Activated B cell treated with CpG ODN at 0.5 μM for 24 hours (primary cell): ENCODE measurements at regions not wholly inside any gene's neighbourhood (a gene's known extent, or its start where the extent isn't known, plus 50 kb on each side); places are given as distances from the start of the nearest gene placed in this dataset.

Source experiments
- ATAC-seq: fragments of 200-7000 bp; cut with Tn5 transposase; one replicate; pipeline ENCODE4 v1.10.0; 2021; ENCODE audit warnings: low read depth, mild to moderate bottlenecking, moderate library complexity
- CTCF ChIA-PET: fragments of 350-600 bp; sonication (Branson Sonifier 250); formaldehyde crosslinking; loops from one replicate; lab custom pipeline; 2021; ENCODE audit warnings: antibody characterized with exemption; lab: Charles Lee
- POLR2A ChIA-PET: fragments of 350-600 bp; sonication (Branson Sonifier 250); formaldehyde crosslinking; loops from one replicate; lab custom pipeline; 2021; ENCODE audit warnings: antibody characterized with exemption; lab: Charles Lee
- DNase-seq: peaks from one replicate; pipeline ENCODE4 v3.0.0; 2022
- H3K27ac Mint-ChIP-seq: one replicate; pipeline ENCODE4 v1.8.0; 2020; ENCODE audit warnings: mixed read lengths
- H3K27me3 Mint-ChIP-seq: one replicate; pipeline ENCODE4 v1.8.0; 2021; ENCODE audit warnings: mixed read lengths
- H3K36me3 Mint-ChIP-seq: one replicate; pipeline ENCODE4 v1.8.0; 2021; ENCODE audit warnings: low read depth, mixed read lengths
- H3K4me1 Mint-ChIP-seq: one replicate; pipeline ENCODE4 v1.8.0; 2021; ENCODE audit warnings: mixed read lengths
- H3K4me3 Mint-ChIP-seq: one replicate; pipeline ENCODE4 v1.8.0; 2020; ENCODE audit warnings: mild to moderate bottlenecking, mixed read lengths
- H3K9me3 Mint-ChIP-seq: one replicate; pipeline ENCODE4 v1.8.0; 2020; ENCODE audit warnings: mixed read lengths
- intact Hi-C: fragments of 100-400 bp; cut with micrococcal nuclease; formaldehyde crosslinking; loops from one replicate; pipeline ENCODE4 v1.15.1; 2024
- TF ChIP-seq, protein P1 (sequence below): fragments of 200-600 bp; IDR thresholded peaks from one replicate; pipeline ENCODE4 v1.8.0; 2022; ENCODE audit warnings: antibody characterized with exemption, mild to moderate bottlenecking

DNA sequence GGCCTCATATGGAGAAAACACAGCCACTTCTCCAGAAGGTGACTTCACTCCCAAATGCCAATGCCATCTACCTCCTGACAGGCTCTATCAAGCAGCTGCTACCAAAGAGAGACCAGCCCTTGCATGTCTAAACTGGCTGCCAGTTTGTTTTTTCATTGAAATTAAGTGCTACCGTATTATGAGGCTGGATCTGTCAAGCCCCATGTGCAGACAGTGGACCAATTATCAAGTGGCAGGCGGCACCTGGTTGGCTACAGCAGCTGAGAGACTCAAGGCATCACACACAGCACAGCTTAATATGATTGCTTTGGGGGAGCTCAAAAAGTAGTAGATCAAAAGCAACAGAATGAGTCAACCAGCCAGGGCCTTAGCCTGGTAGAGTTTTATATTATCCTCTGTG, 1293.0 kb upstream of the TENM4 start:
- no peak for ATAC-seq
- DNase-seq: no peak
- ChIA-PET CTCF (no interaction called here), POLR2A (no interaction called here)
- H3K27ac Mint-ChIP-seq: no peak overlapping the region
- intact Hi-C loops: no loop called here
- no peak overlapping the region for H3K4me3 Mint-ChIP-seq
- no peaks in the 10 kb centered on the region for H3K4me1 Mint-ChIP-seq
- TF ChIP-seq, protein P1, sequence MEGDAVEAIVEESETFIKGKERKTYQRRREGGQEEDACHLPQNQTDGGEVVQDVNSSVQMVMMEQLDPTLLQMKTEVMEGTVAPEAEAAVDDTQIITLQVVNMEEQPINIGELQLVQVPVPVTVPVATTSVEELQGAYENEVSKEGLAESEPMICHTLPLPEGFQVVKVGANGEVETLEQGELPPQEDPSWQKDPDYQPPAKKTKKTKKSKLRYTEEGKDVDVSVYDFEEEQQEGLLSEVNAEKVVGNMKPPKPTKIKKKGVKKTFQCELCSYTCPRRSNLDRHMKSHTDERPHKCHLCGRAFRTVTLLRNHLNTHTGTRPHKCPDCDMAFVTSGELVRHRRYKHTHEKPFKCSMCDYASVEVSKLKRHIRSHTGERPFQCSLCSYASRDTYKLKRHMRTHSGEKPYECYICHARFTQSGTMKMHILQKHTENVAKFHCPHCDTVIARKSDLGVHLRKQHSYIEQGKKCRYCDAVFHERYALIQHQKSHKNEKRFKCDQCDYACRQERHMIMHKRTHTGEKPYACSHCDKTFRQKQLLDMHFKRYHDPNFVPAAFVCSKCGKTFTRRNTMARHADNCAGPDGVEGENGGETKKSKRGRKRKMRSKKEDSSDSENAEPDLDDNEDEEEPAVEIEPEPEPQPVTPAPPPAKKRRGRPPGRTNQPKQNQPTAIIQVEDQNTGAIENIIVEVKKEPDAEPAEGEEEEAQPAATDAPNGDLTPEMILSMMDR: no peak
- no peaks in the 10 kb centered on the region for H3K36me3 Mint-ChIP-seq
- peaks cover 3% of the 10 kb centered on the region for H3K9me3 Mint-ChIP-seq
- H3K27me3 Mint-ChIP-seq: no peaks in the 10 kb centered on the region

DNA sequence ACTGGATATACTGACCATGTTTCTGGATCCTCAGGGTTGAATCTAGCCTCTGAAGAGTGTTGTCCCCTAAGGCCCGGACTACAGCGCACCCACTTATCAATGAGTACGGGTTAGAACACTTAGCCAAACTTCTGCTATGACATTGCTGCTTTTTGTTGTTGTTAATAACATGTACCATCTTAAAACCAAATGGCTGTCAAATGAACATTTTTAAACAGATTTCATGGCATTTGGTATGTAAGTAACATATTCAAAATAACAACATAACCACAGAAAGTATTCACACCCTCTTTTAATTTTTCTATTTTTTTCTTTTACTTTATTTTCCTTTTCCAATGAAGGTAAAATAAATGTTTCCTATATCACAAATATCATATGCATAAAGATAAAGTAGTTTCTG, 1292.5 kb upstream of the TENM4 start:
- TF ChIP-seq, protein P1: no peak
- ATAC-seq (no peak), DNase-seq (no peak)
- ChIA-PET CTCF (no interaction called here), POLR2A (no interaction called here)
- H3K27me3 Mint-ChIP-seq: no peaks in the 10 kb centered on the region
- H3K4me1 Mint-ChIP-seq: no peaks in the 10 kb centered on the region
- H3K36me3 Mint-ChIP-seq: no peaks in the 10 kb centered on the region
- H3K4me3 Mint-ChIP-seq: no peak overlapping the region
- no peak overlapping the region for H3K27ac Mint-ChIP-seq
- H3K9me3 Mint-ChIP-seq: peaks cover 3% of the 10 kb centered on the region
- intact Hi-C loops: no loop called here

DNA sequence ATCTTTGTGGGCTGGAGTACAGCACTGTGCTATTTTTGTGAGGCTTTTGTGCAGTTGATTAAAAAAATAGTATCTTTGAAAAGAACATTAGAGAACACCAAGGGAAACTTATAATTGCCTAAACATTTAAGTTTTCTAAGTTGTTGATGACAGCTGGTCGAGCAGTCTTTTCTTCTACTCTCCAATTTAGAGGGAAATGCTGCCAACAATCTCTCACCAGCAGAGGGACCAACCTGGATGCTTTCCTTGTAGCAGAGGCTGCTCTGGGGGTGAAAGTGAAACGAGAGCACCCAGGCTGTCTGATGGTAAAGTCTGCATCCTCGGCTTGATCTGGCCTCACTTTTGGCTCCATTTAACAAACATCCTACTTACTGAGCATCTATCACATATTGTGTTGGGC, 1286.5 kb upstream of the TENM4 start:
- intact Hi-C loops: no loop called here
- ChIA-PET POLR2A (no interaction called here), CTCF (no interaction called here)
- Mint-ChIP-seq H3K36me3 (no peaks in the 10 kb centered on the region), H3K9me3 (no peaks in the 10 kb centered on the region), H3K4me3 (no peak overlapping the region), H3K4me1 (no peaks in the 10 kb centered on the region), H3K27me3 (no peaks in the 10 kb centered on the region), H3K27ac (no peak overlapping the region)
- no peak for DNase-seq
- TF ChIP-seq, protein P1: no peak
- ATAC-seq: no peak

DNA sequence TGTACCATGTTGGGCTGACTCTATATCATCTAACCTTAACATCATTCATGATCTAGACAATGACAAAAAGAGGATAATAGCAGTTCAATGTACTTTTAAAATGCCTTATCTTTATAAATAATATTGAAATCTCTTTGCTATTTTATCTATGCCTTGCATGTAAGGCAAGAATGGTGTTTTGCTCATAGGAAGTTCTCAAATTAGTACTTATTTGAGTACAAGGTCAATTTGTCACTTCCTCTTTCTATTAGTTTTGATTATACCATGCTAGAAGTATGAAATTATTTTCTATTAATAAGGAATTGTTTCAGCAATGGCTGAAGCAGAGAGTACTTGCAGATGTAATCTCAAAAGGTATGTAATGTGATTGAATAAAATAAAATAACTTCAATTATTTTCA, 1285.4 kb upstream of the TENM4 start:
- ChIA-PET POLR2A (no interaction called here), CTCF (no interaction called here)
- H3K27me3 Mint-ChIP-seq: no peaks in the 10 kb centered on the region
- H3K4me3 Mint-ChIP-seq: no peak overlapping the region
- H3K9me3 Mint-ChIP-seq: no peaks in the 10 kb centered on the region
- ATAC-seq (no peak), DNase-seq (no peak)
- no peak overlapping the region for H3K27ac Mint-ChIP-seq
- TF ChIP-seq, protein P1: no peak
- no peaks in the 10 kb centered on the region for H3K36me3 Mint-ChIP-seq
- no peaks in the 10 kb centered on the region for H3K4me1 Mint-ChIP-seq
- intact Hi-C loops: no loop called here

DNA sequence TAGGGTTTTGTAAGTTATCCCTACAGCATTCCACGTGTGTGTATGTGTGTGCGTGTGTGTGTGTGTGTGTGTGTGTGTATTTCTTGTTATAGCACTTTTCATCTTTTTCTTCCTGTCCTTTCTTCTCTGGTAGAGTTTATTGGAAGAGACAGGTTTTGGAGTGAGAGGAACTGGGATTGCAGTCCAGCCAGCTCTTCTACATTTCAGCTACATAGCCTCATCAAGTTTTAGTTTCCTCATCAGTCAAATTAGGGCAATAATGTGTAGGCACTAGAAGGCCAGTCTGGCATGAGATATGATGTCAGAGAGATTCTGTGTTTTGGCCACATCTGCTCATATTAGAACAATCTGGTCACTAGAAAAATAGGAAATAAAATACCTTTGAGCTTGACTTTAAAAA, 1283.5 kb upstream of the TENM4 start:
- Mint-ChIP-seq H3K9me3 (no peaks in the 10 kb centered on the region), H3K36me3 (no peaks in the 10 kb centered on the region), H3K4me1 (no peaks in the 10 kb centered on the region), H3K4me3 (no peak overlapping the region), H3K27ac (no peak overlapping the region), H3K27me3 (no peaks in the 10 kb centered on the region)
- DNase-seq (no peak), ATAC-seq (no peak)
- ChIA-PET POLR2A (no interaction called here), CTCF (no interaction called here)
- intact Hi-C loops: no loop called here
- TF ChIP-seq, protein P1: no peak
